Activated gamma-delta T cell (primary cell): ENCODE measurements at regions not wholly inside any gene's neighbourhood (a gene's known extent, or its start where the extent isn't known, plus 50 kb on each side); places are given as distances from the start of the nearest gene placed in this dataset.
"Not testable (repeated sequence)": the region's sequence is repeated elsewhere in the genome, so short reads cannot be mapped to it uniquely, and the experiment has no call there.

Experiments
- DNase-seq: peaks from one replicate; lab custom pipeline; 2025; lab: John Stamatoyannopoulos, UW

GRCh38 chr7:55261386-55261770, 103.8 kb upstream of the LANCL2 start:
- DNase-seq = no peak

GRCh38 chr7:55265328-55265727, 99.8 kb upstream of the LANCL2 start:
- DNase-seq = not testable (repeated sequence)

GRCh38 chr7:55265836-55266642, 99.1 kb upstream of the LANCL2 start:
- DNase-seq = no peak

- DNase-seq = no peak
Measured at GRCh38 chr7:55271069-55271626, 94.0 kb upstream of the LANCL2 start.

- no peak for DNase-seq
Measured at GRCh38 chr7:55271661-55272060, 93.5 kb upstream of the LANCL2 start.

- DNase-seq = no peak
Measured at GRCh38 chr7:55272328-55272727, 92.8 kb upstream of the LANCL2 start.

GRCh38 chr7:55273186-55273980, 91.8 kb upstream of the LANCL2 start:
- no peak for DNase-seq

GRCh38 chr7:55274156-55274555, 91.0 kb upstream of the LANCL2 start:
- DNase-seq = no peak

GRCh38 chr7:55275291-55276200, 89.6 kb upstream of the LANCL2 start:
- no peak for DNase-seq

- no peak for DNase-seq
Measured at GRCh38 chr7:55276572-55277295, 88.4 kb upstream of the LANCL2 start.

- no peak for DNase-seq
Measured at GRCh38 chr7:55277916-55278315, 87.2 kb upstream of the LANCL2 start.

GRCh38 chr7:55278321-55278720, 86.8 kb upstream of the LANCL2 start:
- no peak for DNase-seq

- DNase-seq = no peak
Measured at GRCh38 chr7:55279080-55279845, 85.9 kb upstream of the LANCL2 start.

GRCh38 chr7:55280031-55280454, 85.1 kb upstream of the LANCL2 start:
- DNase-seq = no peak

GRCh38 chr7:55285665-55286064, 79.5 kb upstream of the LANCL2 start:
- no peak for DNase-seq

GRCh38 chr7:55286666-55287065, 78.5 kb upstream of the LANCL2 start:
- DNase-seq = no peak

- DNase-seq = no peak
Measured at GRCh38 chr7:55288070-55288824, 76.9 kb upstream of the LANCL2 start.

- DNase-seq = no peak
Measured at GRCh38 chr7:55296070-55296469, 69.1 kb upstream of the LANCL2 start.

- no peak for DNase-seq
Measured at GRCh38 chr7:55299273-55299967, 65.7 kb upstream of the LANCL2 start.
